GM18907 (cell line): ENCODE measurements at regions not wholly inside any gene's neighbourhood (a gene's known extent, or its start where the extent isn't known, plus 50 kb on each side); places are given as distances from the start of the nearest gene placed in this dataset.

Source experiments
- ATAC-seq: cut with Tn5 transposase; IDR thresholded peaks from one replicate; pipeline ENCODE4 v1.9.1; 2021; ENCODE audit warnings: mild to moderate bottlenecking, moderate library complexity; ENCODE audit not compliant: unreplicated experiment

DNA sequence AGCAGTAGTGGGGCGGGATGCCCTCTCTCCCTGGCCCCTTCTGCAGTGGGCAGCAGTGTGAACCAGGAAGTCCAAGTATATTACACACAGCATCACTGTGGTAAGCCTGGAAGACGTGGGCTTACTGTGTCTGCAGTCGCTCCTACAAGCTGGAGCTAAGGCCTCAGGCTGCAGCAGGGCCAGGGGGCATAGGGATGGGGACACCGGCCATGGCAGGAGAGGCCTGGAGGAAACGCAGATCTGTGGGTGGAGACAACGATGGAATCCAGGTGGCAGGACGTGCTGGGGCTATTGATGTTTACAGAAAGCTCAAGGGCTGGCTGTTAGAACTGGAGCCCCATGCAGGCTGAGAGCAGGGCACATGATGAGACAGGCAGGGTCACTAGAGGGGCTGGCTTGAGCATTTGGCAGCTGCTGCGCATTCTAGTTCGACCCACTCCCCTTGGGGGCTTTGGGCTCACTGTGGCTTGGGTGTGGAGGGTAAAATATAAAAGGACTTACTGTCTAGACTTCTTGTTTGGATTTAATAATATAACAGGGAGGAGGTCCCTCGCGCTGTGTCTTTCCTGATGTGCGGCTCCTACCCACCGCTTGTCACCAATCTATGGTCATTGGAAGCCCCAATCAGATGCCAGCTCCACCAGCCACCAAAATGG, 539.5 kb downstream of the TBC1D22A start:
- no peak for ATAC-seq

DNA sequence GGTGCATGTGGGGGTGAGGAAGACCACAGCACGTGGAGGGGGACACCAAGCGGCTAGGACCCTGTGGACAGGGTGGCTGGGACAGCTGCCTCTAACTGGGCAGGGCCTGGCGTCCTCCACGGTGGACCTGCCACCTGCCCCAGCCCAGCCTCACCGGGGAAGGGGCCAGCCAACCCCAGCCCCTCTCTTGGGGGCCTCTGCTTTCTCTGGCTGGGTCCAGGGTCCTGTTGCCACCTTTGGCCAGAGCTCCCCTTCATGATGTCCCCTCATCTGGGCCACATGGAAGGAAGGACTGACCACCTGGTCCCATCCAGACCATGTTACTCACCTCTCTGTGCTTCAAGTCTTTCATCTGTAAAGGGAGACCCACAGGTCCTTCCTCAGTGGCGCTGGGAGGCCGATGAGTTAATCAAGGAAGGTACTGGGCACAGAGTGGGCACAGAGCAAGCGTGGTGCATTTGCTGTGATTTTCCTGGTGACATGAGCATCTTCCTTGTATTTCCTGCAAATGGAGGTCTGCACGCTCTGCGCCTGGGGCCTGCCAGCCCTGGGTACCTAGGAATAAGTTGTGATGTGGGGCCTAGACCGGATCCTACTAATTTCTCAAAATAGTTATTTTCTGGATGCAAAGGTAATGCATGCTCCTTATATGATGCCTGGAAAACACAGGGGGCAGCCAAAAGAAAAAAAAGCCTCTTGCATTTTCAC, 538.4 kb downstream of the TBC1D22A start:
- ATAC-seq = no peak

DNA sequence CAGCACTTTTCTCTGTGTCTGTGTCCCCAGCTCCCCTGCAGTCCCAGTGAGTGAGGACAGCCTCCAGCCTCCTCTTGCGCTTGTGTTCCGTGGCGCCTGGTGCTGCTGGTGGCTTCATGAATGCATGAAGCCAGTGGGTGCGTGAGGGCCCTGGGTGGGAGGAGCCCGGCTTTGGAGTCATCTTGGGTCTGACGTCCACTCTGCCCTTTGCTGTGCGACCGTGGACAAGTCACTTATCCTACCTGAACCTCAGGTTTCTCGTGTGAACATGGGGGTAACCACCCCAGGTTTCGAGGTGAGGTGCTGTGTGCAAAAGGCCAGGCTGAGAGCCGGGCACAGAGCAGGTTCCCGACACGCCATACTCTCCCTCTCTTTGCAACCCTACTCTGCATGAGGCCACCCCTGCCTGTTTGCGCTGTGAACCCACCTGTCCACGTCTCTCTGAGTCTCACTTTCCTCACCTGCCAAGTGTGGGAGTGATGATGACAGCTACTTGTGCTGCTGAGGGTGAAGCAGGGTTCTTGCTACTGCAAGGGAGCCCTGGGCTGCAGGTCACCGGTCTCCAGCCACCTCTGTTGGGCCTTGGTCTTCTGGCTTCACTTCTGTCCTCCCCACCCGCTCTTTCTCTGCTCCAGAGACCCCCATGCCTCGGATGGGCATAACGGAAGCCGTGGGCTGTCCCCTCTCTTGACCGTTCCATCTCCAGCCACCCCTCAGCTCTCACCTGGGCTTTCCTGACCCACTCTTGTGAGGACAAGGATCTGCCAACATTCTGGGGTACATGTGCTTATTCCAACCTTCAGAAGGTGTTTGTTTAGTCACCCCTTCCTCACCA, 537.6 kb downstream of the TBC1D22A start:
- no peak for ATAC-seq

DNA sequence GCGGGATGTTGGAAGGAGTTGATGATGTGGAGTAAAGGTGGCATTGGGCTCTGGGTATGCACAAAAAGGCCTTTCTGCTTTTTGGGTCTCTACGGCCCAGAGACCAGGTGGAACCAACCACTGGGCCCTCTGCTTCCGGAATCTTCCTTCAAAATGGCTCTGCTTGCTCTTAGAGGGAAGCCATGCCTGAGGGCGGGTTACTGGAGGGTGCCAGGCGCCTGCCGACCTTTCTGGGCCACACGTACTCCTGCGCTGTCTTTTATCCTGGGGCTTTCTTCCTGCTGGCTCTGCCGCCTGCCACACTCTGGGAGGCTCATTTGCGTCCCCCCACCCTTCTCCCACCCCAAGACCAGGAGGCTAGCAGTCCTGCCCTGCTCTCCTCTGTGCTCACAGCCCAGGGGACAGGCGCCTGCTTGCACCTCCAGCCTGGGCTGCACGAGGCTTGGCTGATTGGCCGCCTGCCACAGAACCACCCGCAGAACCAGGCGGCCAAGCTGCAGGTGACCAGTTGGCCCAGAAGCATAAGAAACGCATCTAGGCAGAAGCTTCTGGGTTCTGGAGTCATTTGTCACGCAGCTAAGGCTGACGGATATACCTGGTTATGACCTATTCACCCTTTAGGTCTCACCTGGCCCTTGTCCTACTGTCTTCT, 536.9 kb downstream of the TBC1D22A start:
- no peak for ATAC-seq

DNA sequence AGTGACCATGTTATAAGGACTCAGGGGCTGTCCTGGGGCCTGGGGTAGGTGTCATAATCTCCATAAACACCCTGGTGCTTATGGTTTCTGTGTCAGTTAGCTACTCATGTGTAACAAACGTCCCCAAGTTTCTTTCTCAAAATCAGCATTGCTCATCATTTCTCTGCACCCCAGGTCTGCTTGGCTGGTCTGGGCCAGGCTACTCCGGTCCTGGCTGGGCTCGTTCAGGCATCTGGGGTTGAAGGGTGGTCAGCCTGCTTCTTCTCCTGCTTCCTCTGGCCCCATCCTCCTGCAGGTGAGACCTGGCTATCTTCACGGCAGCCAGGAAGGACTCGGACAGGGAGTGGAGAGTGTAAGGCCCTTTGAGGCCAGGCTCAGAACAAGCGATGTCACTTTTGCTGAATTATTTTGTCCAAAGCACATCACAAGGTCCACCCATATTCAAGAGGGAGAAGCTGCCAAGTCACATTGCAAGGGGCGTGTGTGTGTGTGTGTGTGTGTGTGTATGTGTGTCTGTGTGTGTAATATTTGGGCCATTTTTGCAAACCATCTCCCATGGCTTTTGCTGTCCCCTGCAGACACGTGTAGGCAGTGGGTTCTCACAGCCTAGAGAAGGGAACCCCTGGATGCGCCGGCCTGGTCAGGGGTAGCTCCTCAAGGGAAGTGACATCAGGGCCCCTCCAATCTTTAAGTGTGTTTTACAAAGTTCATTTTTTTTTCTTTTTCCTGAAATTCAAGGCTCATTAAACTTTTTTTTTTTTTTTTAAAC, 535.8 kb downstream of the TBC1D22A start:
- no peak for ATAC-seq

DNA sequence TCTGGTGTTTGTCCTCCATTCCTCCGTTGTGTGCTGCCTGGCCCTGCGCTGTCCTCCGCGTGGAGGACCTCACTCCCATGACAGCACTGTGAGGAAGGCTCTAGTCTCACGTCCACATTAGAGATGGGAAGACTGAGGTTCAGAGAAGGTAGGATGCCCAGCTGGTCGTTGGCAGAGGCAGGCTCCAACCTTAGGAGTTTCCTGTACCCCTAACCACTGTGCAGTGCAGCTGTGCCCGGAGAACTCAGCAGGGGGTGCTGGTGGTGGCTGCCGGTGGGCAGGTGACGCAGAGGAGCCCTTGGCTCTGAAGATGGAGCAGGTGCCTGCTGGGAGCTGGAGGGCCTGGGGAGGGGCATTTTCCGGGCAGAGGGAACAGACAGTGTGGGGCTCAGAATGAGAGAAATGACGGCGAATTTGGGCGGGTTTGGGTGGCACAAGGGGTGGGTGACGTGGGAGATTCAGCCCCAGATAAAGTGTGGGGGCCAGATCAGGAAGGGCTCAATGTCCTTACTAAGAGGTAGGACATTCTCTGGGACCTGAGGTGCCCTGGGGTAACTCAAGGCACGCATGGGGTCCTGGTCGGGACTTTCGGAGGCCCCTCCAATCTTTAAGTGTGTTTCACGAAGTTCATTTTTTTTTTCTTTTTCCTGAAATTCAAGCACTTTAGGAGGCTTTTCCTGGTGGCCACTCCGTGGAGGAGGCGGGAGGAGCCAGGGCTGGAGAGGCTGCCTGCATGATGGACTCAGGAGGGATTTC, 535.0 kb downstream of the TBC1D22A start:
- no peak for ATAC-seq

DNA sequence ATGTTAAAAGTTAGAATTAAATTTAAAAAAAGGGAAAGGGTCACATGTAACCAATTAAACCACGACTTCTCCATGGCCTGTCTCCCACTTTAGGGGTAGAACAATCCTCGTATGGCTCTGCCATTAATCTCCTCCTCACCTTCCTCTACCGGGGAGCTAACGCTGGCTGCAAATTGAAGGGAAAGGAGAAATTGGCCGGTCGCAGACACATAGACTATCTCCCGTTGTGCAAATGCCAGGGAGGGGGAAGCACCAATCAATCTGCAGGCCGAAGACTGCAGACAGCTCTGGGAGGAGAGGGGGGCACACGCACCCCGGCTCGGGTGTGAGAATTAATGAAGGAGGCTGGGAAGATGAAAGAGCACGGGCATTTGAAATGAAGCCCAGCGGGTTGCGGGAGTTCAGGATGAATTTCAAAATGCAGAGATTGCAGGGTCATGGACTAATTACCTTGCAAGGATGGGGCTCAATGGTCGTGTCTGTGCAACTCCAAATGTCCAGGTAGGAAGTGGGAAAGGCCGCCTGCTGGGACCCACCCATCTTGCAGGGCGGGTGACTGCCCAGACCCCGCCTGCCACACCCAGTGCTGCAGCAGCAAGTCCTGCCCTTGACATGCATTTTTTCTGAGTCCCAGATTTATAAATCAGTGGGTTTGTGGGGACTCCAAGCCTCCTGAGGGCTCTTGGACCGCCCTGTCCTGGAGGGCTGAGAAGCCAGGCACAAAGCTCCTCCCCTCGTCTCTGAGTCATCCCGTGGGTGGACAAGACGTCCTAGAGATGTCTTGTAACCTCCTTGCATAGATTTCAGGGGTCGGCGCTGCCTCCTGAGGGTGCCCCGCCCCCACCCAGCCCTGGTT, 534.2 kb downstream of the TBC1D22A start:
- no peak for ATAC-seq

DNA sequence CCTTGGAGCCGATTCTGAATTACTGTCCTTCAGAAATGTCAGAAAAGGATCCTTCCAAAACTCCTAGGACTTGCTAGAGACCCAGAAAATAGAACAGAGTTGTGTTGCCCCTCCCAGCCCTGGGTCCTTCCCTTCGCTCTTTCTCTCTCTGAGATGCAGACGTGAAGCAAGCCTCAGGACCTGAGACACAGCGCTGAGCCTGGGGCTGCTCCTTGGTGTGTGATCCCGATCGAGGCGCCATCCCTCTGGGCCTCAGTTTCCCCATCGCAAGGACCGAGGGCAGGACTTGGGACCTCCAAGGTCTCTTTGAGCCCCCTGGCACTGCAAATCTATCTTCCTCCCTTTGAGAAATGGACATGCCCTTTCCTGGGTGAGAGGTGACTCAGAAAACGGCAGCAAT, 533.5 kb downstream of the TBC1D22A start:
- no peak for ATAC-seq

DNA sequence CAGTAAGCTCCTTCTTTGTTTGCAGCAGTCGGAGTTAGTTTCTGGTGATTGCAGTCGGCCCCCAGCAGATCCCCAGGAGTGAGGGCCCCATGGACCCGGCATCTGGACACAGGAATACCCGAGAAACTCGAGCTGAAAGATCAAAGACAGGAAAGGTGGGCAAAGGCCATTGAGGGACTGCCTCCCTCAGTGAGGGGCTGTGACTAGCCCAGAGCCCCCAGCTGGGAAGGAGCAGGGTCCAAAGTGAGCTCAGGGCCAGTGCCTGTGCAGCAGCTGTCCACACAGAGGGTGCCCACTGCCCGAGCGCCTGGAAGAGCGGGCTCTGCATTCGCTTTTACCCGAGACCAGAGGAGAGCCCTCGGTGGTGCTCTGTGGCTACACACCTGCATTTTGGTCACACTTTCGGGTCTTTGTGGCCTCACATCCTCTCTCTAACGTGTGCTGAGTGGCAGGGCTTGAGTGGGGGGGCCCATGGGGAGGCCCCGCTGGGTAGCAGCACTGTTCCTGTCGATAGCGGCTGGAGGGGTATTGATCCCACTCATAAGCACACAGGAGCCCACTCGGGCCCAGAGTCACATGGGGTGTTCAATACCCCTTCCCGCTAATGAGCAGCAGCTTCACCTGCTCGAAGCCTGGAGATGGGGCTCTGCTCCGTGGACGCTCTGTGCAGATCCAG, 532.9 kb downstream of the TBC1D22A start:
- no peak for ATAC-seq

DNA sequence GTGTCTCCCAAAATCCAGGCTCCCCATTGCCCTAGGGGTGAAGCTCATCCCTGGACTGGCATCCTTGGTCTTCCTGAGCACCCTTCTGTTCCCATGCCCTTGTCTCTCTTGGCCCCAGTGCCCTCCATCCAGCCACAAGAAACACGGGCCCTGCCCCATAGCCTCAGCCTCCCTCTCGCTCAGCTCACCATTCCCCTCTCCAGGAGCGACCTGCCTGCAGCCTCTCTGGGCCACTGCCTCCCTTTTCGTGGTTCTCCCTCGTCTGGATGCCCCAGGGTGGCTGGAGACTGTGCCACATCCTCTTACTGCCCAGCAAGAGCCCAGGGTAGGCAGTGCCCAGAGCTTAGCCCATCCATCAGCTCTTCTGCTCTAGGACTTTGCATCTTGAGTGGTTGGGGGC, 532.1 kb downstream of the TBC1D22A start:
- ATAC-seq = no peak

DNA sequence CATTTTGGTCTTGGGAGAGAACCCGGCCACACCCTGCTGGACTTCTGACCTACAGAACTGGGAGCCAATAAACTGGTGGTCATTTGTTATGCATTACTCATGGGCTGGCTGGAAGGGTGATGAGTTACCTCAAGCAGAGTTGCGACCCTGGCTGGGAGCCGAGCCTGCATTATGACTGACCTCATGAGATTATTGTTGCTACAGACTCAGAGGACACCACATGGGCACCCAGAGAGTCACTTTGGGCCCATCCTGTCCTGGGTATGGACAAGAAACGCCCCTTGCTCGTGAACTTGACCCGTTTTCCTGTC, 531.7 kb downstream of the TBC1D22A start:
- ATAC-seq = no peak

DNA sequence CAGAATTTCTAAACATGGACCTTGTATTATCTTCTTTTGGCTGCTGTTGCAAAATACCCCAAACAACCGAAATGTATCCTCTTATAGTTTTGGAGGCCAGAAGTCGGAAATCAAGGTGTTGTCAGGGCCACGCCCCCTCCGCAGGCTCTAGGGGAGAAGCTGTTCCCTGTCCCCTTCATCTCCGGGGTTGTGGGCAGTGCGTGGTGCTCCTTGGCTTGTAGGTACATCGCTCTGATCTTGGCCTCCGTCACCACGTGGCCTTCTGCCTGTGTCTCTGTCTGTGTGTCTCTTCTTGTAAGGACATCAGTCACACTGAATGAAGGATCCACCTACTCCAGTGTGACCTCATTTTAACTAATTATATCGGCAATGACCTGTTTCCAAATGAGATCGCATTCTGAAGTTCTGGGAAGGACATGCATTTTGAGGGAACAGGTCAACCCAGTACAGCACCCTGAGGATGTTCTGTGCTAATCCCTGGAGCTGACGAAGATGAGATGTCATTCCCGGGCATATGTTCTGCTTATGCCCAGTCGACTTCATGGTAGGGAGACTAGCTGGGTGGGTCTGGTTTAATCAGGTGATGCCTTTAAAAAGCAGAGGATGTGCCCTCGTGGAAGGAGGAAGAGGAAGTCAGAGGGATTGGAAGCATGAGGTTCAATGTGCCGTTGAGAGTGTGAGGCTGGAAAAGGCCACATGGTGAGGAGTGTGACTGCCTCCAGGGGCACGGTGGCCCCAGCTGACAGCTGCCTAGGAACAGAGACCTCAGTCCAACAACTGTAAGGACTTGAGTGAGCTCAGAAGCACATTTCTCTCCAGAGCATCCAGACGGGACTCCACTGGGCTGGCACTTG, 531.1 kb downstream of the TBC1D22A start:
- ATAC-seq = no peak

DNA sequence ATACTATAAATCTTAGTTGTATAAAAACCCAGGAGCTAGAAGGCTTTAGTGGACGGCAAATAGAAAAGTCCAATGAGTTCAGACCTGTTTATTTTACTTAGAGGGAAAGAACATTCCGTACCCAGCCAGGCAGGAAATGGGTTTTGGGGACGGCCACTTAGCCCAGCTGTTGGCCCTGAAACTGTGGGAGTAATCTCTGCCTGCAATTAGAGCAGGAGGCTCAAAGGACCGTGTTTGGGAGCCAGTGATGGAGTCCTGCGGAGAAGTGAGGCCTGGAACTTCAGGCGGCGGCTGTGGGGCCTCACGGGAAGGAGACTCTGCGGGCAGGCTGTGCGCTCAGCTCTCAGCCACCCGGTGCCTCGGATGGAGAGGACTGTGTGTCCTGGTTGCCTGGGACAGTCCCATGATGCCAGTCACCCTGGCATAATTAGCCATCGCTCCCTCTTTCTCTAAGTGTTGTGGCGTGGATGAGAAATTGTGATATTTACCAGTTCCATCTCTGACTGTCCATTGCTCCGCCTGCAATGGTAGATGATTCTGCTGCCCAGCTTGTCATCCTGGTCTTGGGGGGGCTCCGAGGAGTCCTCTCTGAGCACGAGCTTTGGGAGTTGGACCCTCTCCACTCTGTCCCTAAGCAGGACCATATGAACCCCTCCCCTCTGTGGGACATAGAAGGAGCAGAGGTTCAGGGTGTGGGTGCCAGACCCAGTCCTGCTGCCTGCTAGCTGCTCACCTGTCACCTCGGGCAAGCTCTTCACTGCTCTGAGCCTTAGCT, 530.3 kb downstream of the TBC1D22A start:
- ATAC-seq = no peak

DNA sequence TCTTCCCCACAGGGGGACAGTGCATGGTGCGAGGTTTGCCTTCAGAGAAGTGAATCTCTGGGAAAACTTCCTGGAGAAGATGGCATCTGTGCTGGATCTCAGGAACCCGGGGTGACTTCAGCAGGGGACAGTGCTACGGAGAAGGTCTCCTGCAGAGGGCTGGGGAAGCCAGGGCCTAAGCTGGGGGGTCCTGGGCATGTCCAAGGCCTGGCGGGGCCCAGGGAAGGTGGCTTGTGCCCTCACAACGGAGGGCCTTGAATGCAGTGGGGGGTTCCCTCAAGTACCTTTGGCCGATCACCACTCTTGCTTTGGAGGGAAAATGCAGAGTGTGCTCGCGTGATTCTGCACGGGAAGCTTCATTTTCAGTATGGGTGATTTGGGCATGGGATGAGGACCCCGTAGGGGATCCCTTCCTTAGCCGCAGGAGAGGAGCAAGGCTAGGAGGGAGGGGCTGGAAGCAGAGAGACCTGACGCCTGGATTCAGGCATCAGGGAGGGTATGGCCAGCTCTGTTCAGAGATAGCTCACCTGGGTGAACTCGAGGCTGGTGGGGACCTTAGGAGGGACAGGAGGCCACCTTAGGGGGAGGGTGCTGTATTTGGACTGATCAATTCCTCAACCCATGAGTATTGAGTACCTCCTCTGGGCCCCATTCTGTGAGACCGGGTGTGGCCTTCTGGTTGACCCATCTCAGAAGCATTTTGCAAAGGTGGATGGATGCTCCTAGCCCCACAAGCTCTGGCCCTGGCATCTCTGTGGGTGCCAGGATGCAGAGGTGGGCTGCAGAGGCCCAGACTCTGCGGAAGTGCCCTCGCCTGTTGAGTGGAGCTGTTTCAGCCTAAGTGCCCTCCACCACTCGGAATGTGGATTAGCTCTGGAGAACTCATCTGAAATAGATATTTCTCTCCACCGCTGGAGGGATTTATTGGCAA, 529.4 kb downstream of the TBC1D22A start:
- no peak for ATAC-seq

DNA sequence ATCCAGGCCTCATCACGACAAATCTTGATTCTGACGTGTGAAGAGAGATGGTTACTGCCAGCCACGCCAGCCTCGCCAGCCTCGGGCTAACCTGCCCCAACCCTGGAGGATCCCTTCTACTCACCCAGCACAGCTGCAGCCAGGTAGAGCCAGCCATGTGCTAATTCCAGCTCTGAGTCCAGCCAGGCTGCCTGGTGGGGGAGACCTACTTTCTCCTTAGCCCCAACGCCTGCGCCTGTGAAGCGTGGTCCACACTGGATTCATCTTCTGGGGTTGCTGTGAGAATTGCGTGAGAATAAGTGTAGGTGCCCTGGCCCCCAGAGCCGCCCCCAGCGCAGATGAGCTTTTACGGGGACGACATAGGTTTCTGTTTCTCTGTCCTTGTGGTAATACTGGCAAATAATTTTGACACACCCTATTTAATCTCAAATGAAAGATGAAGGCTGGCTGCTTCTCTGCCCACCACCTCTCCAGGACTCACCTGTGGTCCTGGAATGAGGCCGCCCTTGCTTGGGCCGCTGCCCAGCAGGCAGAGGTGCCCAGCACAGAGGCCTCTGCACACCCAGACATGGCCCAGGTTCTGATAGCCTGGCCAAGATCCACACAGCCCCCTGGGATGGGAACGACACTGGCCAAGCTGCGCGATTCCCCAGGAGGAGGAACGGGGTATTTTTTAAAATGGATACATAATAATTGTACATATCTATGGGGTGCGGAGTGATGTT, 528.4 kb downstream of the TBC1D22A start:
- ATAC-seq = no peak
